ENCODE measurements at regions not wholly inside any gene's neighbourhood (a gene's known extent, or its start where the extent isn't known, plus 50 kb on each side); places are given as distances from the start of the nearest gene placed in this dataset.

DNA sequence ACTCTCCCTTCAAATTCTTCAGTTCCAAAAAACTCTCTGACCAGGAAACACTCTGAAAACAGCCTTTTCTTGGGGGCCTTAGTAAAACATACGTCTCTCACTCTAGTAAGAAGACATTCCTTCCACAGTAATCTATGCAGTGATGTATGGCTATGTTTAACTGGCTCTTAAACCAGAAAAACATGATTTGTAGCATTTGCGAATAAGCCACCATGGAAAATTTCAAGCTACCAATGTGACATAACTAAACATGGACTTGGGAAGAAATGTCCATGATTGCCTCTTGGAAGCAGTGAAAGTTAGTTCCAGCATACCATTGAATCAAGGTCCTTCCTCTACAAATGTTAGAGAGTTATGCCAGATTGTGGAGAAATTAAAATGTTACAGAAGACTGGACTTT, 121.5 kb upstream of the ATF7IP start:
- Mint-ChIP-seq H3K27ac (ENCODE audit: unreplicated experiment) (no peak overlapping the region), H3K4me1 (ENCODE audit: low read depth, unreplicated experiment) (peaks cover 6% of the 10 kb centered on the region), H3K27me3 (ENCODE audit: low read depth, unreplicated experiment) (no peaks in the 10 kb centered on the region), H3K4me3 (ENCODE audit: unreplicated experiment) (no peak overlapping the region), H3K9me3 (ENCODE audit: unreplicated experiment) (peaks cover 9% of the 10 kb centered on the region), H3K36me3 (ENCODE audit: low read depth, unreplicated experiment) (peaks cover 2% of the 10 kb centered on the region)
- H4K20me1 ChIP-seq (ENCODE audit: insufficient read depth, low read length): no peaks in the 10 kb centered on the region
- DNase-seq (ENCODE audit: low read depth): no peak
- no peak for FAIRE-seq
- H3K4me3 ChIP-seq (ENCODE audit: insufficient read depth, low read depth, low read length): no peak overlapping the region
- no peaks in the 10 kb centered on the region for H3K27me3 ChIP-seq (ENCODE audit: insufficient read depth, low read length)
- peaks cover 2% of the 10 kb centered on the region for H3K4me1 ChIP-seq (ENCODE audit: insufficient read depth, low read length)
- no peaks in the 10 kb centered on the region for H3K9me3 ChIP-seq (ENCODE audit: insufficient read depth, low read depth, low read length)
- TF ChIP-seq, protein P1, sequence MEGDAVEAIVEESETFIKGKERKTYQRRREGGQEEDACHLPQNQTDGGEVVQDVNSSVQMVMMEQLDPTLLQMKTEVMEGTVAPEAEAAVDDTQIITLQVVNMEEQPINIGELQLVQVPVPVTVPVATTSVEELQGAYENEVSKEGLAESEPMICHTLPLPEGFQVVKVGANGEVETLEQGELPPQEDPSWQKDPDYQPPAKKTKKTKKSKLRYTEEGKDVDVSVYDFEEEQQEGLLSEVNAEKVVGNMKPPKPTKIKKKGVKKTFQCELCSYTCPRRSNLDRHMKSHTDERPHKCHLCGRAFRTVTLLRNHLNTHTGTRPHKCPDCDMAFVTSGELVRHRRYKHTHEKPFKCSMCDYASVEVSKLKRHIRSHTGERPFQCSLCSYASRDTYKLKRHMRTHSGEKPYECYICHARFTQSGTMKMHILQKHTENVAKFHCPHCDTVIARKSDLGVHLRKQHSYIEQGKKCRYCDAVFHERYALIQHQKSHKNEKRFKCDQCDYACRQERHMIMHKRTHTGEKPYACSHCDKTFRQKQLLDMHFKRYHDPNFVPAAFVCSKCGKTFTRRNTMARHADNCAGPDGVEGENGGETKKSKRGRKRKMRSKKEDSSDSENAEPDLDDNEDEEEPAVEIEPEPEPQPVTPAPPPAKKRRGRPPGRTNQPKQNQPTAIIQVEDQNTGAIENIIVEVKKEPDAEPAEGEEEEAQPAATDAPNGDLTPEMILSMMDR (IDR thresholded peaks at IDR 0.05; ENCODE audit: insufficient read depth, low read depth, low read length): no peak
- no peak for TF ChIP-seq EZH2 (IDR thresholded peaks at IDR 0.05; ENCODE audit: insufficient read depth, low read length)
- no peak overlapping the region for H3K9ac ChIP-seq (ENCODE audit: low read length)
- no peaks in the 10 kb centered on the region for H3K36me3 ChIP-seq (ENCODE audit: insufficient read depth, low read length)
- no peaks in the 10 kb centered on the region for H3K79me2 ChIP-seq (ENCODE audit: insufficient read depth, low read length)
- H3K27ac ChIP-seq (ENCODE audit: low read depth, low read length): no peak overlapping the region
- H3K4me2 ChIP-seq (ENCODE audit: low read length): no peak overlapping the region
- no peak overlapping the region for H2AFZ ChIP-seq (ENCODE audit: low read depth, low read length)

DNA sequence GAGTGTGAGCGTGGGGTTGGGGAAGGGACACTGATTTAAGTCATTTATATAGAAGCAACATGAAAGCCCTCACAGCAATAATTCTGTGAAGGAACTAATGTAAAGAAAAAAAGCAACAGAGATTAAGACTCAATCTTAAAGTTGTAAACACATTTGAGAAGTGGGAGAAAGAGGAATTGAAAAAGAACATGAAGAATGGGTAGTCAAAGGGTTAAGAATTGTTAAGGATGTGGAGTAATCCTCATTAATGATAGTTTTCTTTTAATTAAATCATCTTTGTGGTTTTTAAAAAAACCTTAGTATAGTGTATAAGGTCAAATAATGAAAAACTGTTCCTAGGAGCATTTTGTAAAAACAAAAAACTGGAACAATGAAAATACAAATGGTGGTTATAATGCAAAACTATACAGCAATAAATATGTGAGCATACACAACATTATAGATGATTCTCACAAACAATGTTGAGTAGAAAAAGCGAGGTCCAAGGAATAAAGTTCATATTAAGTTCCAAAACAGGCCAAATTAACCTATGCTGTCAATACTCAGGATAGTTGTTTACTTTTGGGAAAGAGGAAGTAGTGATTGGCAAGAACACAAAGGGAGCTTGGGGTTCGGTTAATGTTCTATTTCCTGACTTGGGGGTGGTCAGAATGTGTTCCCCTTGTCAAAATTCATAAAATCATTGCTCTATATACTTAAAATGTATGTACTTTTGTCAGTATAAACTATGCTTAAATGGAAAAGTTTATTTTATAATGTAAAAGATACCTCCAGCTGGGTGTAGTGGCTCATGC, 120.4 kb upstream of the ATF7IP start:
- Histone ChIP-seq H3K4me3 (ENCODE audit: insufficient read depth, low read depth, low read length) (no peak overlapping the region), H3K4me1 (ENCODE audit: insufficient read depth, low read length) (peaks cover 1% of the 10 kb centered on the region), H3K79me2 (ENCODE audit: insufficient read depth, low read length) (no peaks in the 10 kb centered on the region), H3K27ac (ENCODE audit: low read depth, low read length) (no peak overlapping the region), H4K20me1 (ENCODE audit: insufficient read depth, low read length) (no peaks in the 10 kb centered on the region), H3K36me3 (ENCODE audit: insufficient read depth, low read length) (no peaks in the 10 kb centered on the region), H3K27me3 (ENCODE audit: insufficient read depth, low read length) (no peaks in the 10 kb centered on the region), H3K9ac (ENCODE audit: low read length) (no peak overlapping the region), H3K4me2 (ENCODE audit: low read length) (no peak overlapping the region), H3K9me3 (ENCODE audit: insufficient read depth, low read depth, low read length) (no peaks in the 10 kb centered on the region), H2AFZ (ENCODE audit: low read depth, low read length) (no peak overlapping the region)
- H3K27ac Mint-ChIP-seq (ENCODE audit: unreplicated experiment): no peak overlapping the region
- H3K4me3 Mint-ChIP-seq (ENCODE audit: unreplicated experiment): no peak overlapping the region
- DNase-seq (ENCODE audit: low read depth): no peak
- H3K4me1 Mint-ChIP-seq (ENCODE audit: low read depth, unreplicated experiment): no peaks in the 10 kb centered on the region
- TF ChIP-seq, protein P1 (IDR thresholded peaks at IDR 0.05; ENCODE audit: insufficient read depth, low read depth, low read length): no peak
- no peak for TF ChIP-seq EZH2 (IDR thresholded peaks at IDR 0.05; ENCODE audit: insufficient read depth, low read length)
- H3K27me3 Mint-ChIP-seq (ENCODE audit: low read depth, unreplicated experiment): no peaks in the 10 kb centered on the region
- H3K9me3 Mint-ChIP-seq (ENCODE audit: unreplicated experiment): peaks cover 11% of the 10 kb centered on the region
- FAIRE-seq: no peak
- H3K36me3 Mint-ChIP-seq (ENCODE audit: low read depth, unreplicated experiment): peaks cover 2% of the 10 kb centered on the region

DNA sequence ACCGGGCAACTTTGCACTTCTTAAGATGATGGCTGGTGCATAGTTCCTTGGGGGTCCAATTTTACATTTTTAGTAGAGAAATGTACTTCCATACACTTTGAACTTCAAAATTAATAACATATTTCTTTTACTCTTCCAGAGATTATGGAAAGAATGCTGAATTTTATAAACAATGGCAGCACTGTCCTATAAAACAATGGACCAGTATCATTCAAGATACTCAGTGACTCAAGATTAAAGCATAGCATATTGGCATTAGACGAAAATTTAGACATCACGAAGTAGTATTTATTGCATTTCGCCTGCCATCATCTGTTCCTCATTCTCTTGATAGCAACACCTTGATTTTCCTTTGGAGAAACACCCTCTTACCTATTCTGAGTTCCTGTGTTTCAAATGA, 118.3 kb upstream of the ATF7IP start:
- Histone ChIP-seq H3K36me3 (ENCODE audit: insufficient read depth, low read length) (no peaks in the 10 kb centered on the region), H3K4me1 (ENCODE audit: insufficient read depth, low read length) (no peaks in the 10 kb centered on the region), H3K27ac (ENCODE audit: low read depth, low read length) (no peak overlapping the region), H3K4me3 (ENCODE audit: insufficient read depth, low read depth, low read length) (no peak overlapping the region), H3K4me2 (ENCODE audit: low read length) (no peak overlapping the region), H3K9me3 (ENCODE audit: insufficient read depth, low read depth, low read length) (no peaks in the 10 kb centered on the region), H2AFZ (ENCODE audit: low read depth, low read length) (no peak overlapping the region), H3K9ac (ENCODE audit: low read length) (no peak overlapping the region), H4K20me1 (ENCODE audit: insufficient read depth, low read length) (no peaks in the 10 kb centered on the region), H3K27me3 (ENCODE audit: insufficient read depth, low read length) (no peaks in the 10 kb centered on the region), H3K79me2 (ENCODE audit: insufficient read depth, low read length) (no peaks in the 10 kb centered on the region)
- FAIRE-seq: no peak
- DNase-seq (ENCODE audit: low read depth): no peak
- H3K27me3 Mint-ChIP-seq (ENCODE audit: low read depth, unreplicated experiment): no peaks in the 10 kb centered on the region
- TF ChIP-seq, protein P1 (IDR thresholded peaks at IDR 0.05; ENCODE audit: insufficient read depth, low read depth, low read length): no peak
- TF ChIP-seq EZH2 (IDR thresholded peaks at IDR 0.05; ENCODE audit: insufficient read depth, low read length): no peak
- H3K36me3 Mint-ChIP-seq (ENCODE audit: low read depth, unreplicated experiment): no peaks in the 10 kb centered on the region
- H3K4me3 Mint-ChIP-seq (ENCODE audit: unreplicated experiment): no peak overlapping the region
- H3K4me1 Mint-ChIP-seq (ENCODE audit: low read depth, unreplicated experiment): no peaks in the 10 kb centered on the region
- peaks cover 14% of the 10 kb centered on the region for H3K9me3 Mint-ChIP-seq (ENCODE audit: unreplicated experiment)
- H3K27ac Mint-ChIP-seq (ENCODE audit: unreplicated experiment): no peak overlapping the region
